HCT116 (cell line): ENCODE measurements at regions not wholly inside any gene's neighbourhood (a gene's known extent, or its start where the extent isn't known, plus 50 kb on each side); places are given as distances from the start of the nearest gene placed in this dataset.

Source experiments
- ATAC-seq: fragments of 200-7000 bp; cut with Tn5 transposase; 2 replicates; pipeline ENCODE4 v1.9.1; 2020; ENCODE audit warnings: mild to moderate bottlenecking, moderate library complexity
- BruUV-seq: library from RNA; stranded (reverse); fragments of 400-500 nt; replicated peaks from 2 replicates; lab custom pipeline; 2021; lab: Mats Ljungman, UMichigan
- CTCF ChIA-PET: fragments of 300-600 bp; sonication (Branson Sonifier 250); formaldehyde crosslinking; loops from one replicate; lab custom pipeline; 2021; ENCODE audit warnings: antibody characterized with exemption; lab: Charles Lee
- POLR2A ChIA-PET: fragments of 300-600, 350-600 bp; sonication (Branson Sonifier 250); formaldehyde crosslinking; loops from one replicate; lab custom pipeline; 2021; ENCODE audit warnings: antibody characterized with exemption; lab: Charles Lee
- RAD21 ChIA-PET, 2 experiments: fragments of 300-600 bp; sonication (Branson Sonifier 250); formaldehyde crosslinking; loops; one replicate each; lab custom pipeline; 2023; ENCODE audit warnings: low total read pairs in 2 of 2; ENCODE audit not compliant: uncharacterized antibody in 2 of 2, unreplicated experiment in 2 of 2, low non-redundant PET in 1 of 2; lab: Charles Lee
- DNase-seq: peaks from one replicate; pipeline ENCODE4 v3.0.0-alpha.2; 2010; ENCODE audit warnings: low read depth, low spot score
- H2AFZ ChIP-seq: fragments of 200-600 bp; shearing (Covaris generic), sonication (generic); 2 replicates; pipeline ENCODE4 v1.6.1; 2017; ENCODE audit warnings: low read depth, mixed run types, mixed read lengths, antibody characterized with exemption, low read length; ENCODE audit not compliant: poor library complexity, severe bottlenecking
- H3K27ac ChIP-seq: 2 replicates; pipeline ENCODE4 v1.5.1; 2012; ENCODE audit warnings: low read depth, low read length
- H3K27me3 ChIP-seq: fragments of 200-600 bp; sonication (generic); 2 replicates; pipeline ENCODE4 v1.6.1; 2016; ENCODE audit warnings: mixed run types, low read length, mixed read lengths; ENCODE audit not compliant: insufficient read depth
- H3K36me3 ChIP-seq, 2 experiments: fragments of 200-500 bp in 1 of 2; fragments of 200-600 bp in 1 of 2; sonication (Bioruptor generic) in 1 of 2; sonication (generic) in 1 of 2; 2 replicates each; pipeline versions ENCODE4 v1.5.1 to v1.6.1; 2014 to 2016; ENCODE audit warnings: low read length in 2 of 2, inconsistent platforms in 1 of 2, mixed read lengths in 1 of 2, mixed run types in 1 of 2; ENCODE audit not compliant: insufficient read depth in 2 of 2, control insufficient read depth in 1 of 2
- H3K4me1 ChIP-seq, 2 experiments: fragments of 200-600 bp in 1 of 2; sonication (generic) in 1 of 2; 2 replicates each; pipeline versions ENCODE4 v1.5.1 to v1.6.1; 2012 to 2017; ENCODE audit warnings: low read length in 2 of 2, inconsistent platforms in 1 of 2, mild to moderate bottlenecking in 1 of 2, mixed read lengths in 1 of 2, mixed run types in 1 of 2, moderate library complexity in 1 of 2; ENCODE audit not compliant: insufficient read depth in 2 of 2, control insufficient read depth in 1 of 2
- H3K4me2 ChIP-seq: fragments of 200-600 bp; sonication (generic); 2 replicates; pipeline ENCODE4 v1.6.1; 2017; ENCODE audit warnings: mixed run types, low read length, mixed read lengths
- H3K4me3 ChIP-seq, 2 experiments: fragments of 200-600 bp in 1 of 2; sonication (generic) in 1 of 2; replicated peaks in 1 of 2; 2 replicates each; pipeline ENCODE4 v1.5.1; 2011 to 2016; ENCODE audit warnings: low read length in 2 of 2, control low read depth in 1 of 2, low read depth in 1 of 2, mild to moderate bottlenecking in 1 of 2, mixed read lengths in 1 of 2, mixed run types in 1 of 2
- H3K79me2 ChIP-seq: fragments of 200-600 bp; sonication (generic); 2 replicates; pipeline ENCODE4 v1.6.1; 2017; ENCODE audit warnings: mild to moderate bottlenecking, mixed run types, low read length, moderate library complexity, mixed read lengths; ENCODE audit not compliant: insufficient read depth
- H3K9ac ChIP-seq: fragments of 200-600 bp; sonication (generic); 2 replicates; pipeline ENCODE4 v1.6.1; 2016; ENCODE audit warnings: low read length, mixed read lengths
- H3K9me2 ChIP-seq: fragments of 200-600 bp; sonication (generic), shearing (Covaris generic); 2 replicates; pipeline ENCODE4 v1.6.1; 2017; ENCODE audit warnings: mixed run types, mild to moderate bottlenecking, moderate library complexity; ENCODE audit not compliant: insufficient read depth
- H3K9me3 ChIP-seq, 2 experiments: fragments of 200-500 bp in 1 of 2; fragments of 200-600 bp in 1 of 2; sonication (Bioruptor generic) in 1 of 2; sonication (generic) in 1 of 2; 2 replicates each; pipeline ENCODE4 v1.6.1; 2014 to 2017; ENCODE audit warnings: low read length in 2 of 2, mixed read lengths in 2 of 2, inconsistent platforms in 1 of 2, low read depth in 1 of 2, mild to moderate bottlenecking in 1 of 2, mixed run types in 1 of 2, moderate library complexity in 1 of 2; ENCODE audit not compliant: control insufficient read depth in 1 of 2, insufficient read depth in 1 of 2
- H4K20me1 ChIP-seq: fragments of 200-600 bp; sonication (generic), shearing (Covaris generic); 2 replicates; pipeline ENCODE4 v1.6.1; 2017; ENCODE audit warnings: mixed run types, mild to moderate bottlenecking, moderate library complexity; ENCODE audit not compliant: insufficient read depth
- CEBPB ChIP-seq: IDR thresholded peaks from 2 replicates; pipeline ENCODE4 v1.6.1; 2012; ENCODE audit warnings: low read depth
- CTCF ChIP-seq, 3 experiments: fragments of 200-600 bp in 1 of 3; sonication (generic) in 1 of 3; IDR thresholded peaks in 2 of 3; conservative IDR thresholded peaks in 1 of 3; 2 replicates each; pipeline ENCODE4 v1.5.1; 2012 to 2017; ENCODE audit warnings: low read depth in 2 of 3, low read length in 2 of 3, antibody characterized with exemption in 1 of 3, borderline replicate concordance in 1 of 3, control low read depth in 1 of 3, mild to moderate bottlenecking in 1 of 3, mixed read lengths in 1 of 3, mixed run types in 1 of 3, moderate library complexity in 1 of 3; ENCODE audit not compliant: insufficient read depth in 1 of 3
- EGR1 ChIP-seq: IDR thresholded peaks from 2 replicates; pipeline ENCODE4 v1.6.1; 2012; ENCODE audit warnings: low read depth
- EZH2 ChIP-seq: fragments of 200-600 bp; sonication (generic); IDR thresholded peaks from 2 replicates; pipeline ENCODE4 v1.6.1; 2017; ENCODE audit warnings: antibody characterized with exemption, mixed run types
- FOSL1 ChIP-seq: IDR thresholded peaks from 2 replicates; pipeline ENCODE4 v1.6.1; 2012; ENCODE audit warnings: low read depth
- JUND ChIP-seq: IDR thresholded peaks from 2 replicates; pipeline ENCODE4 v1.6.1; 2012
- REST ChIP-seq: IDR thresholded peaks from 2 replicates; pipeline ENCODE4 v1.6.1; 2012; ENCODE audit warnings: low read depth
- SIN3A ChIP-seq: IDR thresholded peaks from 2 replicates; pipeline ENCODE4 v1.6.1; 2012; ENCODE audit warnings: low read depth
- SP1 ChIP-seq: IDR thresholded peaks from 2 replicates; pipeline ENCODE4 v1.6.1; 2012; ENCODE audit warnings: low read depth
- SRF ChIP-seq: IDR thresholded peaks from 2 replicates; pipeline ENCODE4 v1.6.1; 2012; ENCODE audit warnings: low read depth
- TCF7L2 ChIP-seq: IDR thresholded peaks from 2 replicates; pipeline ENCODE4 v1.7.0; 2011; ENCODE audit warnings: borderline replicate concordance, inconsistent platforms; ENCODE audit not compliant: insufficient read depth, insufficient read length; ENCODE audit errors: extremely low read depth
- intact Hi-C: fragments of 100-400 bp; cut with micrococcal nuclease; formaldehyde crosslinking; loops from 2 replicates; pipeline ENCODE4 v1.10.0; 2022
- TF ChIP-seq, protein P1 (sequence below): IDR thresholded peaks from 2 replicates; pipeline ENCODE4 v1.6.1; 2012
- TF ChIP-seq, protein P2 (sequence below): IDR thresholded peaks from 2 replicates; pipeline ENCODE4 v1.6.1; 2012
- TF ChIP-seq, protein P3 (sequence below): IDR thresholded peaks from 2 replicates; pipeline ENCODE4 v1.6.1; 2011; ENCODE audit warnings: mild to moderate bottlenecking, low read length, moderate library complexity; ENCODE audit not compliant: insufficient replicate concordance; ENCODE audit errors: extremely low read depth

GRCh38 chr2:120418174-120418787 is 72.3 kb downstream of the INHBB start:
- ChIA-PET RAD21 (no interaction called here), POLR2A (no interaction called here), CTCF (no interaction called here)
- Histone ChIP-seq H3K9ac (no peak overlapping the region), H3K79me2 (no peaks in the 10 kb centered on the region), H3K27me3 (peaks cover 13% of the 10 kb centered on the region; the same call in 1 of the 2 replicates), H3K4me1 (no peaks in the 10 kb centered on the region), H2AFZ (no peak overlapping the region), H3K36me3 (no peaks in the 10 kb centered on the region), H4K20me1 (no peaks in the 10 kb centered on the region), H3K4me3 (no peak overlapping the region), H3K4me2 (no peak overlapping the region), H3K9me3 (no peaks in the 10 kb centered on the region), H3K9me2 (no peaks in the 10 kb centered on the region), H3K27ac (no peak overlapping the region)
- no TSS peak for BruUV-seq
- intact Hi-C loops: no loop called here
- ATAC-seq: no peak
- no peak for DNase-seq
- TF ChIP-seq, protein P1, sequence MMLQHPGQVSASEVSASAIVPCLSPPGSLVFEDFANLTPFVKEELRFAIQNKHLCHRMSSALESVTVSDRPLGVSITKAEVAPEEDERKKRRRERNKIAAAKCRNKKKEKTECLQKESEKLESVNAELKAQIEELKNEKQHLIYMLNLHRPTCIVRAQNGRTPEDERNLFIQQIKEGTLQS: no peak
- TF ChIP-seq REST (no peak), SRF (no peak), SIN3A (no peak), SP1 (no peak), TCF7L2 (no peak), FOSL1 (no peak), CTCF (IDR thresholded peaks at IDR 0.05 in 2 of 3, conservative IDR thresholded peaks at IDR 0.05 in 1 of 3; ENCODE audit: borderline replicate concordance in 1 of 3, insufficient read depth in 1 of 3, low read depth in 2 of 3, low read length in 2 of 3) (no peak), CEBPB (no peak), EZH2 (no peak), JUND (no peak), EGR1 (no peak)
- TF ChIP-seq, protein P2, sequence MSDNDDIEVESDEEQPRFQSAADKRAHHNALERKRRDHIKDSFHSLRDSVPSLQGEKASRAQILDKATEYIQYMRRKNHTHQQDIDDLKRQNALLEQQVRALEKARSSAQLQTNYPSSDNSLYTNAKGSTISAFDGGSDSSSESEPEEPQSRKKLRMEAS: no peak
- TF ChIP-seq, protein P3, sequence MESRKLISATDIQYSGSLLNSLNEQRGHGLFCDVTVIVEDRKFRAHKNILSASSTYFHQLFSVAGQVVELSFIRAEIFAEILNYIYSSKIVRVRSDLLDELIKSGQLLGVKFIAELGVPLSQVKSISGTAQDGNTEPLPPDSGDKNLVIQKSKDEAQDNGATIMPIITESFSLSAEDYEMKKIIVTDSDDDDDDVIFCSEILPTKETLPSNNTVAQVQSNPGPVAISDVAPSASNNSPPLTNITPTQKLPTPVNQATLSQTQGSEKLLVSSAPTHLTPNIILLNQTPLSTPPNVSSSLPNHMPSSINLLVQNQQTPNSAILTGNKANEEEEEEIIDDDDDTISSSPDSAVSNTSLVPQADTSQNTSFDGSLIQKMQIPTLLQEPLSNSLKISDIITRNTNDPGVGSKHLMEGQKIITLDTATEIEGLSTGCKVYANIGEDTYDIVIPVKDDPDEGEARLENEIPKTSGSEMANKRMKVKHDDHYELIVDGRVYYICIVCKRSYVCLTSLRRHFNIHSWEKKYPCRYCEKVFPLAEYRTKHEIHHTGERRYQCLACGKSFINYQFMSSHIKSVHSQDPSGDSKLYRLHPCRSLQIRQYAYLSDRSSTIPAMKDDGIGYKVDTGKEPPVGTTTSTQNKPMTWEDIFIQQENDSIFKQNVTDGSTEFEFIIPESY: no peak
